Transverse colon (tissue), 3 donors: ENCODE measurements at regions not wholly inside any gene's neighbourhood (a gene's known extent, or its start where the extent isn't known, plus 50 kb on each side); places are given as distances from the start of the nearest gene placed in this dataset.

Experiments used
- CTCF ChIP-seq, 5 experiments: fragments of 200-600 bp in 3 of 5; fragments of 450-650 bp in 2 of 5; sonication (generic) in 3 of 5; IDR thresholded peaks; 1 replicate in 2 of 5; 2 replicates in 3 of 5; pipeline ENCODE4 v1.5.1; 2016 to 2017; ENCODE audit warnings: antibody characterized with exemption in 5 of 5, inconsistent platforms in 3 of 5, mild to moderate bottlenecking in 2 of 5, moderate library complexity in 1 of 5
- POLR2A ChIP-seq: fragments of 450-650 bp; IDR thresholded peaks from one replicate; pipeline ENCODE4 v1.6.1; 2016; ENCODE audit warnings: antibody characterized with exemption, mild to moderate bottlenecking, moderate library complexity

GRCh38 chr12:61161961-61162360 is 1098.2 kb upstream of the USP15 start:
- TF ChIP-seq CTCF (IDR thresholded peaks at IDR 0.05) (no peak), POLR2A (no peak)
